CD4-positive, alpha-beta T cell treated with Interleukin-15 for 1 hour (primary cell): ENCODE measurements at regions not wholly inside any gene's neighbourhood (a gene's known extent, or its start where the extent isn't known, plus 50 kb on each side); places are given as distances from the start of the nearest gene placed in this dataset.

Source experiments
- DNase-seq: peaks from one replicate; pipeline ENCODE4 v3.0.0-alpha.2; 2020

DNA sequence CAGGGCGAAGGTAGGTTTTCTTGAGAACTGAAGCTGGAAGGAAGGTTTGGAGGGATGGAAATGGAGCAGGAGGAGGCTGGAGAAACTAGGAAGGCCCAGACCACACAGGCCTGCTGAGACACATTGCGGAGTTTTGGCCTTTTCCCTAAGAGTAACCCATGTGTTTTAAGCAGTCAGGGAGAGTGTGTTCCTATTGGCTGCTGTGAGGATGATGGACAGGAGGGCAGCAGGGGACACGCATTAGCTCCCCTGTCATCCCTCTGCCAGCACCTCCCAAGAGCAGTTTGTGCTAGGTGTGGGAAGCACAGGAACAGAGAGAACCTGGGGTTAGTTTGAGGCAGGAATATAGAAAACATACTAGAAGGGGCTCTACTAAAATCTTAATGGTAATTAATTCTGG, 842.1 kb downstream of the TBC1D22A start:
- DNase-seq, result no peak

DNA sequence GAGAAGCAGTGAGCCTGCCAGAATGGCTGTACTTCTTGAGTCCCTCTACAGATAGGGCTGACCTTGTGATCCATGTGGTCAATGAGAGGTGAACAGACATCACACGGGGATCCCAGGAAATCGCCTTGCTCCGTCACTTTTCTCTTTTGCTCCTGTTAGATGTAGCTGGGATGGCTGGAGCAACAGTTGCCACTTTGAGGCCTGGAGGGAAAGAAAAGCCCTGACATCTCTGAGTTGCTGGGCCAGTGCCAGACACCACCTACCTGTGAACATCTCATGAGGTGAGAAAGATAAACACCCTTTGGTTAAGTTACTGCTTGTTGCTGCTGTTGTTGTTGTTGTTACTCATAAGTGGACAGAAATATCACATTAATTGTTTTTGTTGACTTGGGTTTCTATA, 840.3 kb downstream of the TBC1D22A start:
- DNase-seq, result no peak

DNA sequence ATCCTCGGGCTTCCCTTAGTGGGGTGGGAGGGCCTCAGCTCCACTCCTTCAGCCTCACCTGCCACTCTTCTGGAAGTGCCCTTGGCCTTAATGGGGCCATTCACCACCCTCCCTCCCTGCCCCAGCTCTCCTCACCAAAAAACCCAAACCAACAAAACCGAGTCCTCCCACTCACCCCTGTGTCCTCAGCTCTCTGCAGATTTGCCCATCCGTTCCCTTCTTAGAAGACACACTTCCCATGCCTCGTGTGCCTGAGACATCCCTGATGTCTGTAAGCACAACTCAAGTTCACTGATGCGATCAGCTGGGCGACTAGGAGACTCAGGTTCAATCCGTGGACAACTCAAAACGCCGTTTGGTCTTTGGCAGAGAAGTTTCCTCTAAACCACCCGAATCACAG, 839.2 kb downstream of the TBC1D22A start:
- no peak for DNase-seq

GRCh38 chr22:47600791-47601625, 838.6 kb downstream of the TBC1D22A start:
- no peak for DNase-seq

DNA sequence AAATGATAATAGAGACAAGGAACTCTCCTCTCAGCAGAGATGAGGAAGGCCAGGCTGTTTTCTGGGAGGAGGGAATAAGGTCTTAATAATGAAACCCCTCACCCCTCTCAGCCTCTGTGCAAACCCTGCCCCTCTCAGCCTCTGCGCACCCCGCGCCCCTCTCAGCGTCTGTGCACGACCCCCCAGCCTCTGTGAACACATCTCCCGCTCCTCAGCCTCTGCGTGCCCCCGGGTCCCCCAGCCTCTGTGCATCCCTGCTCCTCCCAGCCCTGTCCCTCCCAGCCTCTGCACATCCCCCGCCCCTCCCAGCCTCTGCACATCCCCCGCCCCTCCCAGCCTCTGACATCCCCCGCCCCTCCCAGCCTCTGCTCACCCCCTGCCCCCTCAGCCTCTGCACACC, 837.8 kb downstream of the TBC1D22A start:
- no peak for DNase-seq

GRCh38 chr22:47599753-47600152, 837.3 kb downstream of the TBC1D22A start:
- no peak for DNase-seq

- no peak for DNase-seq
Measured at GRCh38 chr22:47598864-47599263, 836.4 kb downstream of the TBC1D22A start.

DNA sequence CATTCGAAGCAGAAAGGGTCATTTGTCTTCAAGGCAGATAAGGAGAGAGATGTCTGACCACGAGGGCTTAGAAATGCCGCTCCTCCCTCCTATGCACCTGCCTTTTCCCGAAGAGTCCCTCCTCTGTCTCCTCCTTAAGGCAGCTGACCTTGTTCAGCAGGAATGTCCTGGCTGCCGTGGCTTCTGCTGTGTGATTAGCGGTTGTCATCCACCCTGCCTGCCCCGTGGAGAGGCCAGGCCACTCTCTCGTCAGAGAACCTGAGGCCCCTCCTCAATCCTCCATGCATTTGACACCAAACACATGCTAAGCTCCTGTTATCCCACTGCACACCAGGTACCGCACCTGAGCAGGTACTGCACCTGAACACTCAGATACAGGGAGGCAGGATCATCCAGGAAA, 834.6 kb downstream of the TBC1D22A start:
- no peak for DNase-seq

DNA sequence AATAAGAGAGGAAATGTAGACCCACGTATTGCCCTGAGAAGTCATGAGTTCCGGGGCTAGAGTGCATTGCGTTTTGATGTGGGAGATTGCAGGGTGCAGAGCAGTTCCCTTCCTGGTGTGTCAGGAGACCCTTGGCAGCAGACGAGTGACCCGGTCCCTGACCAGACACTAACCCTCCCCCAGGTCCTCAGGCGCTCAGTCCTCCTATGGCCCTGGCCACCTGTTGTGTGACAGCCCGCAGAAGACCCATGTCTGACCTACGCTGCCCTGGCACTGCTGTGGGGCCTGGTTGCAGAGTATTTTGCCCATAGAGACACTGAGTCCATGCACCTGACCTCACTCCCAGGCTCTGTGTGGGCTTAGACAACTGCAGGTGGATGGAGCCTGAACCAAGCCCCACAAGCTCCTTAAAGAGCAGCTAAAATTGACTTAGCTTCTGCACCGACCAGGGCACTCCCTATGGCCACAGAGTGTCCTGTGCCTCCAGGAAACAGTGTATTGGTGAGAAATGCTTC, 833.8 kb downstream of the TBC1D22A start:
- no peak for DNase-seq

GRCh38 chr22:47594836-47595521, 832.5 kb downstream of the TBC1D22A start:
- DNase-seq, result no peak

DNA sequence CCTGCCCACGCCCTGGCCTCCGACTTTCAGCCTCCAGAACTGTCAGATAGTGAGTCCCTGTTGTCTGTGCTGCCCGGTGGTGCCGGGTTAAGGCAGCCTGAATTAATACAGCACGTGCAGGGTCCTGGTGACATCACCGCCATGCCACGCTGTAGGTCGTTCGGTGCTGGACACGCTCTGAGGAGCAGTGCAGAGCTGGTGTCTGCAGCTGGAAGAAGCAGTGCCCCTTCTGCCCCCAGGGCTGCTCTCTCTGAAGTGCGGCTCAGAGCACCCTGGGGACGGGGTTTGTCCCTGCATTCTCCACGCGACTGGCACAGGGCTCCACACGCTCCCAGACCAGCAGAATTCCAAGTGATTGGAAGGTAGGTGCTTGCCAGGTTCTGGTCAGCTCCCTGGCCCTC, 831.5 kb downstream of the TBC1D22A start:
- DNase-seq, result no peak

DNA sequence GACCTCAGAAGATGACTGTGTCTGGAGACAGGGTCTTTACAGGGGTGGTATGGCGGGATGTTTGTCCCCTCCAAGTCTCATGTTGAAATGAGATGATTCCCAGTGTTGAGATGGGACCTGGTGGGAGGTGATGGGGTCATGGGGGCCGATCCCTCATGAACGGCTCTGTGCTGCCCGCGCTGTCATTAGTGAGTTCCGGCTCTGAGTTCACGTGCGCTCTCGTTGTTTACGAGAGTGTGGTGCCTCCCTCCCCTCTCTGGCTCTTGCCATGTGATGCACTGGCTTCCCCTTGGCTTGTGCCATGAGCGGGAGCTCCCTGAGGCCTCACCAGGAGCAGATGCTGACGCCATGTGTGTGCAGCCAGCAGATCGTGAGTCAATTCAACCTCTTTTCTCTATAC, 830.8 kb downstream of the TBC1D22A start:
- DNase-seq, result no peak

- no peak for DNase-seq
Measured at GRCh38 chr22:47592791-47593190, 830.3 kb downstream of the TBC1D22A start.

- DNase-seq, result no peak
Measured at GRCh38 chr22:47591709-47592108, 829.3 kb downstream of the TBC1D22A start.

- no peak for DNase-seq
Measured at GRCh38 chr22:47591016-47591415, 828.6 kb downstream of the TBC1D22A start.

DNA sequence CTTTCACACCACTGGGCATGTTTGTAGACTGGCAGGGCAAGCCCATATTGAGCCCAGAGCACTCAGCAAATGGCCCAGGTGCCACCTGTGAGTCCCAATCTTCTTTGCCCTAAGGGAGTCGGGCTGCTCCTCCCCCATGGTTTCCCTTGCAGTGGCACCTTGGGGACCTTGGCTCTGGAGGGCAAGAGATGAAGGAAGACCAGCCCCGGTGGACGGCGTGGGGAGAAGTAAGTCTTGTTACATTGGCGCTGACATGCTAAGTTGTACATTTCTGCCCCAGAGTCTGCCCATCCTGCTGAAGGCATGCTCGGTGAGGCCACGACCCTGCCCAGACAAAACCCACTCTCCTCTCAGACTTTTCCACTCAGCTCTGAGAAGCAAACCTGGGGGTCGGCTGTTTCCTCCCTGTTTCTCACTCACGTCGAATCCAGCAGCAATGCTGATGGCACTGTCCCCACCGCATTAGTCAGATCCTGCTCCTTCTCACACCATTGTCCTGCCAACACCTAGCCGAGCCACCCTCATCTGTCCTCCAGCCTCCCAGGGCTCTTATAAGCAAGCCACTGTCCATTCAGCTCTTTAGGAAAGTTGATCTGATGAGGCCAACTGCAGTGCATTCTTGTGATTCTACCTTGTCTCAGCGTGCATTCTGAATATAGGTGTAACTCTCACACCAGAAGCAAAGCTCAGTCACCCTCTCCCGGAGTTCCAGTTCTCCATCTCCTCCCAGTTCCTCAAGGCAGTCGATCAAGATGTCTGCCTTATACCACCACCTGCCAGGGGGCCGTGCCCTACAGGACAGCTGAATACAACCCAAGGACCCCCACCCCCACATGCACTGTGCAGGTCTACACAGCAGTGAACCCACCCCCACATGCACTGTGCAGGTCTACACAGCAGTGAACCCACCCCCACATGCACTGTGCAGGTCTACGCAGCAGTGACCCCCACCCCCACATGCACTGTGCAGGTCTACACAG, 827.1 kb downstream of the TBC1D22A start:
- no peak for DNase-seq

- no peak for DNase-seq
Measured at GRCh38 chr22:47588578-47588960, 826.1 kb downstream of the TBC1D22A start.

- no peak for DNase-seq
Measured at GRCh38 chr22:47587861-47588577, 825.6 kb downstream of the TBC1D22A start.

GRCh38 chr22:47587361-47587760, 824.9 kb downstream of the TBC1D22A start:
- DNase-seq, result no peak

DNA sequence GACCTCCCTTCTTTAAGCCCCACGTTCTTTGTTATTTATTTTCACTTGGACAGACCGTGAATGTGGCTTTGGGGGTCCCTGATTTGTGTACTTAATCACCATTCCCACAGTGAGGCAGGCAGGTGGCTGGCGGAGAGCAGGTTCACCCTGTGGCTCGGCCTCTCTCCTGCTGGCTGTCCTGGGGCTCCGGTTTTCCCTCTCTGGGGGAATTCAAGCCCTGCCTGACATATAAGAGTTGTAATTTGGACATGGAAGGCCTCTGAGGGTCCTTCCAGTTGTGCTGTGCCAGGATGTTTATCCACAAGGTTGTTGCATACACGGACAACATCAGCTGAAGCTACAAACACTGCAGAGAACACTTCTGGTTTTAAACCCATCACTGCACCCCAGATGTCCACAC, 824.5 kb downstream of the TBC1D22A start:
- no peak for DNase-seq

DNA sequence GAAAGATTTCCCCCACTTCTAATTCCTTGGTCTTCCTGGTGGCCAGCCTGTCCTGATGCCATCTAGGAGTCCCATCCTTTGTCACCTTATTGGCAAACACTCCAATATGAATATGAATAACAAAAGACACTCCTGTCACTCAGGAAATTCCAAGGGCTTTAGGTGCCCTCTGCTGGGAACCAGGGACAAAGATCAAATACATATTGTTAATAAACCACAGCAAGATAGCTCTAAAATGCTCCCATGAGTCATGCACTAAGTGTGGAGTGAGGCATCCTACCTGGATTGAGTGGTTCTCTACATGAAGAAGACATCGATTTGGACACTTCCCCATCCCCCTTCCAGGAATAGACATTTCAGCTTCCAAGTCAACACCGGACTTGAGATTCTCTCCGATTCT, 823.6 kb downstream of the TBC1D22A start:
- DNase-seq, result no peak

- no peak for DNase-seq
Measured at GRCh38 chr22:47583959-47584562, 821.6 kb downstream of the TBC1D22A start.
